CD4-positive, CD25-positive, alpha-beta regulatory T cell (primary cell): ENCODE measurements at regions not wholly inside any gene's neighbourhood (a gene's known extent, or its start where the extent isn't known, plus 50 kb on each side); places are given as distances from the start of the nearest gene placed in this dataset.

Source experiments
- ATAC-seq, 2 donors: fragments of 150-1000 bp; cut with Tn5 transposase; one replicate each; pipeline ENCODE4 v1.10.0; 2021; ENCODE audit warnings: low read depth in 2 of 2, moderate number of reproducible peaks in 2 of 2, moderate library complexity in 1 of 2
- DNase-seq, 3 donors: peaks; one replicate each; pipeline versions ENCODE4 v3.0.0 to v3.0.0-alpha.2; 2012 to 2022; ENCODE audit warnings: mixed read lengths in 1 of 3
- H3K27ac ChIP-seq: one replicate; pipeline ENCODE4 v1.7.0; 2013; ENCODE audit warnings: mild to moderate bottlenecking, low read length; ENCODE audit not compliant: insufficient read depth, poor library complexity, severe bottlenecking
- H3K27me3 ChIP-seq: one replicate; pipeline ENCODE4 v1.7.0; 2013; ENCODE audit warnings: low read length; ENCODE audit not compliant: control insufficient read depth, insufficient read depth
- H3K36me3 ChIP-seq: one replicate; pipeline ENCODE4 v1.7.0; 2013; ENCODE audit warnings: mild to moderate bottlenecking, low read length, moderate library complexity; ENCODE audit not compliant: control insufficient read depth, insufficient read depth
- H3K4me1 ChIP-seq: 2 replicates; pipeline ENCODE4 v1.7.0; 2013; ENCODE audit warnings: mild to moderate bottlenecking, low read length; ENCODE audit not compliant: insufficient read depth, control insufficient read depth, poor library complexity, severe bottlenecking
- H3K4me3 ChIP-seq: one replicate; pipeline ENCODE4 v1.7.0; 2013; ENCODE audit warnings: low read depth, mild to moderate bottlenecking, low read length, moderate library complexity
- H3K9me3 ChIP-seq, 2 experiments: 1 replicate in 1 of 2; 2 replicates in 1 of 2; pipeline ENCODE4 v1.7.0; 2013; ENCODE audit warnings: low read length in 2 of 2, mild to moderate bottlenecking in 1 of 2, moderate library complexity in 1 of 2; ENCODE audit not compliant: control insufficient read depth in 2 of 2
- H3K27ac Mint-ChIP-seq, 3 donors: one replicate each; pipeline ENCODE4 v1.8.0; 2020 to 2022; ENCODE audit warnings: mild to moderate bottlenecking in 3 of 3, mixed read lengths in 3 of 3, moderate library complexity in 2 of 3
- H3K27me3 Mint-ChIP-seq: one replicate; pipeline ENCODE4 v1.8.0; 2022; ENCODE audit warnings: mild to moderate bottlenecking, mixed read lengths
- H3K36me3 Mint-ChIP-seq: one replicate; pipeline ENCODE4 v1.8.0; 2020; ENCODE audit warnings: mixed read lengths
- H3K4me1 Mint-ChIP-seq, 4 donors: one replicate each; pipeline ENCODE4 v1.8.0; 2020 to 2022; ENCODE audit warnings: mixed read lengths in 4 of 4, mild to moderate bottlenecking in 1 of 4
- H3K4me3 Mint-ChIP-seq, 4 donors: one replicate each; pipeline ENCODE4 v1.8.0; 2020 to 2022; ENCODE audit warnings: mild to moderate bottlenecking in 4 of 4, mixed read lengths in 4 of 4, moderate library complexity in 3 of 4
- H3K9me3 Mint-ChIP-seq, 7 donors: one replicate each; pipeline ENCODE4 v1.8.0; 2020 to 2022; ENCODE audit warnings: mixed read lengths in 7 of 7, mild to moderate bottlenecking in 3 of 7, moderate library complexity in 2 of 7

GRCh38 chr3:181998828-181999227, 287.1 kb downstream of the SOX2 start:
- peaks cover 0 to 5% (median 2%) of the 10 kb centered on the region in 7 donors for H3K9me3 Mint-ChIP-seq
- H3K27ac Mint-ChIP-seq: no peak overlapping the region
- H3K4me3 ChIP-seq: no peak overlapping the region
- H3K4me3 Mint-ChIP-seq: no peak overlapping the region
- no peak for ATAC-seq
- H3K4me1 ChIP-seq: no peaks in the 10 kb centered on the region
- no peaks in the 10 kb centered on the region for H3K36me3 ChIP-seq
- no peak overlapping the region for H3K27ac ChIP-seq
- H3K36me3 Mint-ChIP-seq: no peaks in the 10 kb centered on the region
- H3K27me3 ChIP-seq: no peaks in the 10 kb centered on the region
- no peaks in the 10 kb centered on the region for H3K9me3 ChIP-seq
- no peaks in the 10 kb centered on the region for H3K4me1 Mint-ChIP-seq
- DNase-seq: no peak
- H3K27me3 Mint-ChIP-seq: no peaks in the 10 kb centered on the region

GRCh38 chr3:181999314-181999713, 287.6 kb downstream of the SOX2 start:
- no peak for DNase-seq
- H3K36me3 ChIP-seq: no peaks in the 10 kb centered on the region
- no peaks in the 10 kb centered on the region for H3K9me3 ChIP-seq
- H3K27ac Mint-ChIP-seq: no peak overlapping the region
- H3K27ac ChIP-seq: no peak overlapping the region
- H3K4me1 Mint-ChIP-seq: no peaks in the 10 kb centered on the region
- H3K36me3 Mint-ChIP-seq: no peaks in the 10 kb centered on the region
- no peaks in the 10 kb centered on the region for H3K27me3 Mint-ChIP-seq
- ATAC-seq: no peak
- no peak overlapping the region for H3K4me3 Mint-ChIP-seq
- H3K27me3 ChIP-seq: no peaks in the 10 kb centered on the region
- H3K9me3 Mint-ChIP-seq: peaks cover 0 to 5% (median 2%) of the 10 kb centered on the region in 7 donors
- no peak overlapping the region for H3K4me3 ChIP-seq
- no peaks in the 10 kb centered on the region for H3K4me1 ChIP-seq

GRCh38 chr3:182000447-182000846, 288.7 kb downstream of the SOX2 start:
- Histone ChIP-seq H3K9me3 (no peaks in the 10 kb centered on the region), H3K36me3 (no peaks in the 10 kb centered on the region), H3K4me1 (no peaks in the 10 kb centered on the region), H3K27me3 (no peaks in the 10 kb centered on the region), H3K4me3 (no peak overlapping the region), H3K27ac (no peak overlapping the region)
- Mint-ChIP-seq H3K4me1 (no peaks in the 10 kb centered on the region), H3K4me3 (no peak overlapping the region), H3K36me3 (no peaks in the 10 kb centered on the region), H3K27ac (no peak overlapping the region), H3K27me3 (no peaks in the 10 kb centered on the region), H3K9me3 (peaks cover 0 to 5% (median 0%) of the 10 kb centered on the region in 7 donors)
- no peak for ATAC-seq
- no peak for DNase-seq

GRCh38 chr3:182005219-182005618, 293.5 kb downstream of the SOX2 start:
- Histone ChIP-seq H3K36me3 (no peaks in the 10 kb centered on the region), H3K27me3 (no peaks in the 10 kb centered on the region), H3K4me1 (no peaks in the 10 kb centered on the region), H3K27ac (no peak overlapping the region), H3K9me3 (no peaks in the 10 kb centered on the region), H3K4me3 (no peak overlapping the region)
- peaks cover 0 to 11% (median 5%) of the 10 kb centered on the region in 7 donors for H3K9me3 Mint-ChIP-seq
- H3K4me1 Mint-ChIP-seq: no peaks in the 10 kb centered on the region
- H3K27me3 Mint-ChIP-seq: no peaks in the 10 kb centered on the region
- DNase-seq (no peak), ATAC-seq (no peak)
- H3K27ac Mint-ChIP-seq: no peak overlapping the region
- H3K4me3 Mint-ChIP-seq: no peak overlapping the region
- no peaks in the 10 kb centered on the region for H3K36me3 Mint-ChIP-seq

DNA sequence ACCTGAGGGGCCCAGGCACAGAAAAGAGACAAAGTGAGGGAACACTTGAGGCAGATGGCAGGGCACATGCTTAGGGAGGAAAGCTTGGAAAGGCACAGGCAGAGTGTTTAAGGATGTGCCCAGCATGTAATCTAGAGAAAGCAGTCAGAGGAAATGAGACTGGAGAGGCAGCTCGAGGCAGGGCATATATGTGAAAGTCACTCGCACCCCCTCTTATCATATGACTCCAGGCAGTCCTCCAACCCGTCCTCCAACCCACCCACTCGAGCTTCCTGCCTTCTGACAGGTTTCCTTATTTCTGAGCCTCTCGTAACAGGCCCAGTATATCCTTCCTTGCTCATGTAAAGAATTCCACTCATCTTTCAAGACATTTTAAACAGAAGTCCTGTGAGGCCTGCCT, 294.0 kb downstream of the SOX2 start:
- Mint-ChIP-seq H3K4me1 (no peaks in the 10 kb centered on the region), H3K36me3 (no peaks in the 10 kb centered on the region), H3K4me3 (no peak overlapping the region), H3K27me3 (no peaks in the 10 kb centered on the region), H3K27ac (no peak overlapping the region), H3K9me3 (peaks cover 0 to 11% (median 5%) of the 10 kb centered on the region in 7 donors)
- no peaks in the 10 kb centered on the region for H3K4me1 ChIP-seq
- no peaks in the 10 kb centered on the region for H3K36me3 ChIP-seq
- H3K4me3 ChIP-seq: no peak overlapping the region
- H3K27me3 ChIP-seq: no peaks in the 10 kb centered on the region
- H3K9me3 ChIP-seq: no peaks in the 10 kb centered on the region
- no peak for ATAC-seq
- H3K27ac ChIP-seq: no peak overlapping the region
- DNase-seq: no peak

DNA sequence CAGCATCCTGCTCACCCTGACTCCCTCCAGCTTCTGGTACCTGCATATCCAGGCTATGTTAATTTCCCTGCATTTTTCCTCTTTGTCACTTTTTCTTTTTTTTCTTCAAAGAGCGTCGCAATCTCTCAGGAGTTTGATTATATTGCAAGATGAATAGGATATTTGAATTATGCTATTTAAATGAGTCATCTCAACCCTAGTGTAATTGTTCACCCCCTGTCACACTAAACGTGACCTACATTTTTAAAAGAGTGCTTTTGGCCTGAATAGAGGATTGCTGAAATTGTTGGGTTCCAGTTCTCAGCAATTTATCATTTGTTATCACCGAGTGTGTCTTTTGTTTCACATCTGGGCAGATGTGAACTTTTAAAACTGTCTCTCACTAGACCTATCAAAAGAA, 294.7 kb downstream of the SOX2 start:
- no peaks in the 10 kb centered on the region for H3K27me3 Mint-ChIP-seq
- H3K4me3 Mint-ChIP-seq: no peak overlapping the region
- Histone ChIP-seq H3K4me3 (no peak overlapping the region), H3K9me3 (no peaks in the 10 kb centered on the region), H3K27ac (no peak overlapping the region), H3K27me3 (no peaks in the 10 kb centered on the region), H3K36me3 (no peaks in the 10 kb centered on the region), H3K4me1 (no peaks in the 10 kb centered on the region)
- H3K4me1 Mint-ChIP-seq: no peaks in the 10 kb centered on the region
- no peaks in the 10 kb centered on the region for H3K36me3 Mint-ChIP-seq
- DNase-seq (no peak), ATAC-seq (no peak)
- H3K9me3 Mint-ChIP-seq: peaks cover 0 to 11% (median 5%) of the 10 kb centered on the region in 7 donors
- H3K27ac Mint-ChIP-seq: peak overlapping the region in 1 of 3 donors; percentile 1

GRCh38 chr3:182007441-182007840, 295.7 kb downstream of the SOX2 start:
- Histone ChIP-seq H3K9me3 (no peaks in the 10 kb centered on the region), H3K4me3 (no peak overlapping the region), H3K27ac (no peak overlapping the region), H3K36me3 (no peaks in the 10 kb centered on the region), H3K4me1 (no peaks in the 10 kb centered on the region), H3K27me3 (no peaks in the 10 kb centered on the region)
- H3K36me3 Mint-ChIP-seq: no peaks in the 10 kb centered on the region
- no peak overlapping the region for H3K4me3 Mint-ChIP-seq
- no peak for ATAC-seq
- no peak overlapping the region for H3K27ac Mint-ChIP-seq
- H3K27me3 Mint-ChIP-seq: no peaks in the 10 kb centered on the region
- no peak for DNase-seq
- no peaks in the 10 kb centered on the region for H3K4me1 Mint-ChIP-seq
- peaks cover 0 to 11% (median 3%) of the 10 kb centered on the region in 7 donors for H3K9me3 Mint-ChIP-seq

GRCh38 chr3:182018361-182018760, 306.6 kb downstream of the SOX2 start:
- no peaks in the 10 kb centered on the region for H3K4me1 ChIP-seq
- no peaks in the 10 kb centered on the region for H3K27me3 Mint-ChIP-seq
- DNase-seq (no peak), ATAC-seq (no peak)
- H3K27ac Mint-ChIP-seq: no peak overlapping the region
- H3K27me3 ChIP-seq: no peaks in the 10 kb centered on the region
- no peaks in the 10 kb centered on the region for H3K9me3 ChIP-seq
- H3K27ac ChIP-seq: no peak overlapping the region
- no peak overlapping the region for H3K4me3 ChIP-seq
- H3K4me3 Mint-ChIP-seq: no peak overlapping the region
- H3K36me3 Mint-ChIP-seq: no peaks in the 10 kb centered on the region
- H3K9me3 Mint-ChIP-seq: peaks cover 0 to 13% (median 2%) of the 10 kb centered on the region in 7 donors
- no peaks in the 10 kb centered on the region for H3K36me3 ChIP-seq
- H3K4me1 Mint-ChIP-seq: no peaks in the 10 kb centered on the region
